B cell (primary cell): ENCODE measurements at regions not wholly inside any gene's neighbourhood (a gene's known extent, or its start where the extent isn't known, plus 50 kb on each side); places are given as distances from the start of the nearest gene placed in this dataset.

Experiments
- EZH2 ChIP-seq: IDR thresholded peaks from 2 replicates; pipeline ENCODE4 v1.6.1; 2012; ENCODE audit warnings: borderline replicate concordance, low read depth, mild to moderate bottlenecking, moderate library complexity, low read length; ENCODE audit not compliant: insufficient read depth, poor library complexity, severe bottlenecking
- TF ChIP-seq, protein P1 (sequence below): fragments of 200-600 bp; IDR thresholded peaks from one replicate; pipeline ENCODE4 v1.8.0; 2022; ENCODE audit warnings: antibody characterized with exemption, mild to moderate bottlenecking

DNA sequence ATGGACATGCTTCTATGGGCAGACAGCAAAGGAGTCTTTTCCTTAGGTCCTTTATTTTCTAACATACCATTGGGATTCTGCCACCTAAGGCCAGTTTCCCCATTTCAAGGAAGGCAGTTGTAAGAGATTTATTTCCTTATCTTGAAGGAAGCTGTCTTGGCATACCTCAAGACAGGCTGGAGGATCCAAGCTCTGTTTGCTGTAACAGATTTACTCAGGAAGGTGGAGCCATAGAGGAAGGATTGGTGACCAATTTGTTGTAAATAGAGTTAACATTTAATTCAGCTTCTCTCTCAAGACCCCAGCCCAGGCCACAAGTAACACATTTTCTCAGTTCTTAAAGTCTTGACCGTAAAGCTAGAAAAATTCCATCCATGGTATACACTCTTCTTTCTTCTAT lies 131.6 kb upstream of the TENM3 start:
- TF ChIP-seq, protein P1, sequence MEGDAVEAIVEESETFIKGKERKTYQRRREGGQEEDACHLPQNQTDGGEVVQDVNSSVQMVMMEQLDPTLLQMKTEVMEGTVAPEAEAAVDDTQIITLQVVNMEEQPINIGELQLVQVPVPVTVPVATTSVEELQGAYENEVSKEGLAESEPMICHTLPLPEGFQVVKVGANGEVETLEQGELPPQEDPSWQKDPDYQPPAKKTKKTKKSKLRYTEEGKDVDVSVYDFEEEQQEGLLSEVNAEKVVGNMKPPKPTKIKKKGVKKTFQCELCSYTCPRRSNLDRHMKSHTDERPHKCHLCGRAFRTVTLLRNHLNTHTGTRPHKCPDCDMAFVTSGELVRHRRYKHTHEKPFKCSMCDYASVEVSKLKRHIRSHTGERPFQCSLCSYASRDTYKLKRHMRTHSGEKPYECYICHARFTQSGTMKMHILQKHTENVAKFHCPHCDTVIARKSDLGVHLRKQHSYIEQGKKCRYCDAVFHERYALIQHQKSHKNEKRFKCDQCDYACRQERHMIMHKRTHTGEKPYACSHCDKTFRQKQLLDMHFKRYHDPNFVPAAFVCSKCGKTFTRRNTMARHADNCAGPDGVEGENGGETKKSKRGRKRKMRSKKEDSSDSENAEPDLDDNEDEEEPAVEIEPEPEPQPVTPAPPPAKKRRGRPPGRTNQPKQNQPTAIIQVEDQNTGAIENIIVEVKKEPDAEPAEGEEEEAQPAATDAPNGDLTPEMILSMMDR: no peak
- no peak for TF ChIP-seq EZH2
